HG03064 (cell line): ENCODE measurements at regions not wholly inside any gene's neighbourhood (a gene's known extent, or its start where the extent isn't known, plus 50 kb on each side); places are given as distances from the start of the nearest gene placed in this dataset.

Source experiments
- ATAC-seq: cut with Tn5 transposase; IDR thresholded peaks from one replicate; pipeline ENCODE4 v1.9.1; 2021; ENCODE audit warnings: low read depth; ENCODE audit not compliant: unreplicated experiment

GRCh38 chr6:114605656-114606055, 262.8 kb upstream of the HS3ST5 start:
- ATAC-seq: no peak

GRCh38 chr6:114600381-114600780, 257.6 kb upstream of the HS3ST5 start:
- no peak for ATAC-seq

GRCh38 chr6:114595591-114595990, 252.8 kb upstream of the HS3ST5 start:
- no peak for ATAC-seq

GRCh38 chr6:114595186-114595585, 252.4 kb upstream of the HS3ST5 start:
- ATAC-seq: no peak

GRCh38 chr6:114592506-114592905, 249.7 kb upstream of the HS3ST5 start:
- ATAC-seq: no peak

- ATAC-seq: no peak
These were observed 245.9 kb upstream of the HS3ST5 start for GRCh38 chr6:114588726-114589125.

GRCh38 chr6:114586298-114586697, 243.5 kb upstream of the HS3ST5 start:
- no peak for ATAC-seq

- ATAC-seq: no peak
These were observed 238.5 kb upstream of the HS3ST5 start for GRCh38 chr6:114581293-114581692.

GRCh38 chr6:114580882-114581281, 238.1 kb upstream of the HS3ST5 start:
- ATAC-seq: no peak

GRCh38 chr6:114579486-114579885, 236.7 kb upstream of the HS3ST5 start:
- ATAC-seq: no peak

GRCh38 chr6:114577109-114577508, 234.3 kb upstream of the HS3ST5 start:
- ATAC-seq: no peak

GRCh38 chr6:114576330-114576729, 233.5 kb upstream of the HS3ST5 start:
- no peak for ATAC-seq

GRCh38 chr6:114569669-114570068, 226.8 kb upstream of the HS3ST5 start:
- ATAC-seq: no peak

GRCh38 chr6:114564302-114564933, 221.6 kb upstream of the HS3ST5 start:
- ATAC-seq: no peak

GRCh38 chr6:114559419-114559818, 216.6 kb upstream of the HS3ST5 start:
- ATAC-seq: no peak

- ATAC-seq: no peak
These were observed 215.3 kb upstream of the HS3ST5 start for GRCh38 chr6:114558153-114558552.

GRCh38 chr6:114556846-114557488, 214.1 kb upstream of the HS3ST5 start:
- ATAC-seq: no peak

- ATAC-seq: no peak
These were observed 207.5 kb upstream of the HS3ST5 start for GRCh38 chr6:114550316-114550715.

GRCh38 chr6:114543696-114544095, 200.9 kb upstream of the HS3ST5 start:
- no peak for ATAC-seq

- no peak for ATAC-seq
These were observed 199.0 kb upstream of the HS3ST5 start for GRCh38 chr6:114541794-114542193.

- ATAC-seq: no peak
These were observed 195.2 kb upstream of the HS3ST5 start for GRCh38 chr6:114537977-114538376.

- ATAC-seq: no peak
These were observed 192.0 kb upstream of the HS3ST5 start for GRCh38 chr6:114534813-114535212.
